ENCODE measurements at regions not wholly inside any gene's neighbourhood (a gene's known extent, or its start where the extent isn't known, plus 50 kb on each side); places are given as distances from the start of the nearest gene placed in this dataset.
"Not testable (repeated sequence)": the region's sequence is repeated elsewhere in the genome, so short reads cannot be mapped to it uniquely, and the experiment has no call there.

DNA sequence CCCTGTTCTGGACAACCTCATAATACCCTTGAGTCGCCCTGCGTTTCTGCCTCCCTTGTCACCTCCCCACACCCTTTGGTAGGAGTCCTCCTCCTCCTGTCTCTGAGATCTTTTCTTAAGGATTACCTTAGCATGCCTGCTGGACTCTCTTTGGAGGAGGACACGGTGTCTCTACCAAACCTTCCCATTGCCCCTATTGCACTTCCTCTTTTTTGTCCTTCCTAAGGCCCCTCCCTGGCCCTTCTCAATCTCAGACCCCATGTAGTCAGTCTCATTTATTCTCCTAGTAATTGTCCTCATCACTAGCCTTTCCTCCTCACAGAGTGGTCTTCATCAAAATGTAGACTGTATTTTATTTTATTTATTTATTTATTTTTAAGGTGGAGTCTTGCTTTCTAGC, 335.0 kb upstream of the SFRP2 start:
- Mint-ChIP-seq H3K36me3 (no peaks in the 10 kb centered on the region), H3K4me3 (no peak overlapping the region), H3K4me1 (peaks cover 0 to 2% (median 0%) of the 10 kb centered on the region in 4 donors), H3K27me3 (peaks cover 4 to 15% of the 10 kb centered on the region in 2 donors), H3K9me3 (peaks cover 0 to 5% (median 0%) of the 10 kb centered on the region in 8 donors), H3K27ac (no peak overlapping the region)
- Histone ChIP-seq H3K4me3 (ENCODE audit: low read length in 2 of 2) (no peak overlapping the region), H3K27ac (ENCODE audit: low read depth, low read length) (no peak overlapping the region), H3K27me3 (ENCODE audit: insufficient read depth, low read length) (no peaks in the 10 kb centered on the region), H3K36me3 (ENCODE audit: insufficient read depth, low read length) (no peaks in the 10 kb centered on the region), H3K9me3 (ENCODE audit: control insufficient read depth in 1 of 2, low read length in 2 of 2) (no peaks in the 10 kb centered on the region), H3K4me1 (ENCODE audit: insufficient read depth, low read length) (no peaks in the 10 kb centered on the region)
- POLR2A ChIA-PET (ENCODE audit: partially characterized antibody): no interaction called here
- no peak for DNase-seq
- CTCF ChIA-PET (ENCODE audit: partially characterized antibody): no interaction called here
- intact Hi-C loops (cut with micrococcal nuclease): no loop called here

DNA sequence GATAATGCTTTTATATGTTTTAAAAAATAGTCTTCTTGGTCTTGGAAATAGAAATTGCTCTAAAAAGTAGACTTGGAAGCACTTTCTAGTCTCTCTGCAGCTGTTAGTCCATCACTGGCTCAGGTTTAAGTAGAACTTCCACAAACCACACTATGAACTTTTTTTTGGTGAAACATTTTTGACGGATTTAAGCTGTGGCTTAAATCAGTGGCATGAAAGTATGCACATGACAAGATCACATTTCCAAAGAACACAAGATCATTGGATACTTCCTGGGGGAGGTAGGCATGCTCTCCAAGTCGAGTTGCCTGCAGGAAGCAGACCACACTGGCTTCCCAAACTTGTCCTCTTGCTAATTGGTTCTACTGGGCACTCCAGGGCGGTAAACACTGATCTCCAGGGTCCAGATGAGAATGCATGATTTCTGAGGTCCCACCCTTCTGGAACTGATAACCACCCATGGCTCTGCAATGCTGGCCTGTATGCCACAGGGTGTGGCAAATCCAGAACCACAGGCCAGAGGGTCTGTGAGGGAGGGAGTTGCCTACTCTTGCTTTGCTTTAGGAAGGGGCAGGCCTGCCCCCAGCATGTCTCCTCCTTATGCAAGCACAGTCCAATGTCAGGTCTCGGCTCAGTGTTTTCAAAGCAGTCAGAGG, 331.9 kb upstream of the SFRP2 start:
- ChIA-PET CTCF (ENCODE audit: partially characterized antibody) (no interaction called here), POLR2A (ENCODE audit: partially characterized antibody) (no interaction called here)
- Mint-ChIP-seq H3K27me3 (peaks cover 1 to 3% of the 10 kb centered on the region in 2 donors), H3K9me3 (peaks cover 0 to 2% (median 0%) of the 10 kb centered on the region in 8 donors), H3K36me3 (no peaks in the 10 kb centered on the region), H3K27ac (no peak overlapping the region), H3K4me3 (no peak overlapping the region), H3K4me1 (peaks cover 0 to 2% (median 0%) of the 10 kb centered on the region in 4 donors)
- Histone ChIP-seq H3K9me3 (ENCODE audit: control insufficient read depth in 1 of 2, low read length in 2 of 2) (no peaks in the 10 kb centered on the region), H3K36me3 (ENCODE audit: insufficient read depth, low read length) (no peaks in the 10 kb centered on the region), H3K27ac (ENCODE audit: low read depth, low read length) (no peak overlapping the region), H3K4me1 (ENCODE audit: insufficient read depth, low read length) (no peaks in the 10 kb centered on the region), H3K4me3 (ENCODE audit: low read length in 2 of 2) (no peak overlapping the region), H3K27me3 (ENCODE audit: insufficient read depth, low read length) (no peaks in the 10 kb centered on the region)
- intact Hi-C loops (cut with micrococcal nuclease): no loop called here
- DNase-seq: no peak

DNA sequence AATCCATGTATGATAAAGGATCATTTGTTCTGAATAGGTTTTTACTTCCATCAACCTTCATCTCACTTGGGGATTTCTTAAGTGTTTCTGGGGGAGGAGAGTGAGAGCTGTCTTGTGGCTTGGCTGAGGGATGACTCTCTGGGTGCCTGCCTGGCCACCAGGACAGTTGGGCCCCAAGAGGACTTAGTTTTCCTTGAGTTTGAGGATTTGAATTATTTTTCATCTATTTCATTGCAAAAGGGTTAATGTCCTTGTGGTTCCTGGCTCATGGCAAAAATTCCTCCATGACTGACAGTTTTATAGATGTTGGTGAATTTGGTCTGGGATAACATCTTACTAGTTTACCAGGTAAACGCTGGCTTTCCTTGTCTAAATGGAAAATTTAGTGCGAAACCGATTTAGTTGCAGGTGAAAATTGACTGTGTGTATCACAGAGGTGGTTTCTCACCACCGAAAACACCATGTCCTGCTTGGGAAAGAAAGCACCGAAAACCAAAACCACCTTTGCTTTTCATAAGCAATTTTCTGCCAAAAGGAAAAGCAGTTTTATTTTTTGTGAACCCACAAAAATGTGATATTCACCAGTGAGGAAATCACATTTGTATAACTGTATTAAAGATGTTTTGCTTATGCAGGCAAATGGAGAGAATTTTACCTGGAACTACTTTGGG, 331.3 kb upstream of the SFRP2 start:
- Histone ChIP-seq H3K27me3 (ENCODE audit: insufficient read depth, low read length) (no peaks in the 10 kb centered on the region), H3K36me3 (ENCODE audit: insufficient read depth, low read length) (no peaks in the 10 kb centered on the region), H3K4me3 (ENCODE audit: low read length in 2 of 2) (no peak overlapping the region), H3K27ac (ENCODE audit: low read depth, low read length) (no peak overlapping the region), H3K9me3 (ENCODE audit: control insufficient read depth in 1 of 2, low read length in 2 of 2) (no peaks in the 10 kb centered on the region), H3K4me1 (ENCODE audit: insufficient read depth, low read length) (no peaks in the 10 kb centered on the region)
- Mint-ChIP-seq H3K4me1 (peaks cover 0 to 2% (median 0%) of the 10 kb centered on the region in 4 donors), H3K4me3 (no peak overlapping the region), H3K27ac (no peak overlapping the region), H3K27me3 (peaks cover 1 to 2% of the 10 kb centered on the region in 2 donors), H3K36me3 (no peaks in the 10 kb centered on the region), H3K9me3 (no peaks in the 10 kb centered on the region)
- POLR2A ChIA-PET (ENCODE audit: partially characterized antibody): no interaction called here
- intact Hi-C loops (cut with micrococcal nuclease): no loop called here
- CTCF ChIA-PET (ENCODE audit: partially characterized antibody): no interaction called here
- DNase-seq: no peak

GRCh38 chr4:154119317-154119716, 330.4 kb upstream of the SFRP2 start:
- Mint-ChIP-seq H3K4me3 (no peak overlapping the region), H3K27ac (no peak overlapping the region), H3K27me3 (peaks cover 0 to 4% of the 10 kb centered on the region in 2 donors), H3K36me3 (no peaks in the 10 kb centered on the region), H3K4me1 (peaks cover 0 to 2% (median 0%) of the 10 kb centered on the region in 4 donors), H3K9me3 (peaks cover 0 to 2% (median 0%) of the 10 kb centered on the region in 8 donors)
- no peak overlapping the region for H3K27ac ChIP-seq (ENCODE audit: low read depth, low read length)
- no peaks in the 10 kb centered on the region for H3K27me3 ChIP-seq (ENCODE audit: insufficient read depth, low read length)
- no peaks in the 10 kb centered on the region for H3K9me3 ChIP-seq (ENCODE audit: control insufficient read depth in 1 of 2, low read length in 2 of 2)
- DNase-seq: no peak
- H3K4me3 ChIP-seq (ENCODE audit: low read length in 2 of 2): no peak overlapping the region
- no peaks in the 10 kb centered on the region for H3K4me1 ChIP-seq (ENCODE audit: insufficient read depth, low read length)
- ChIA-PET CTCF (ENCODE audit: partially characterized antibody) (no interaction called here), POLR2A (ENCODE audit: partially characterized antibody) (no interaction called here)
- intact Hi-C loops (cut with micrococcal nuclease): no loop called here
- no peaks in the 10 kb centered on the region for H3K36me3 ChIP-seq (ENCODE audit: insufficient read depth, low read length)

GRCh38 chr4:154117726-154118125, 328.8 kb upstream of the SFRP2 start:
- H3K27ac Mint-ChIP-seq; H3K36me3 ChIP-seq (ENCODE audit: insufficient read depth, low read length); CTCF ChIA-PET (ENCODE audit: partially characterized antibody); H3K27me3 Mint-ChIP-seq; H3K4me1 ChIP-seq (ENCODE audit: insufficient read depth, low read length); H3K36me3 Mint-ChIP-seq; H3K4me1 Mint-ChIP-seq; DNase-seq; intact Hi-C loops (cut with micrococcal nuclease); H3K9me3 ChIP-seq (ENCODE audit: control insufficient read depth in 1 of 2, low read length in 2 of 2); H3K27ac ChIP-seq (ENCODE audit: low read depth, low read length); H3K4me3 Mint-ChIP-seq; POLR2A ChIA-PET (ENCODE audit: partially characterized antibody); H3K4me3 ChIP-seq (ENCODE audit: low read length in 2 of 2); H3K27me3 ChIP-seq (ENCODE audit: insufficient read depth, low read length): not testable (repeated sequence)
- peaks cover 0 to 12% (median 2%) of the 10 kb centered on the region in 8 donors for H3K9me3 Mint-ChIP-seq

GRCh38 chr4:154107337-154107736, 318.5 kb upstream of the SFRP2 start:
- Mint-ChIP-seq H3K4me1 (no peaks in the 10 kb centered on the region), H3K4me3 (no peak overlapping the region), H3K27me3 (peaks cover 0 to 5% of the 10 kb centered on the region in 2 donors), H3K9me3 (peaks cover 4 to 19% (median 8%) of the 10 kb centered on the region in 8 donors), H3K27ac (no peak overlapping the region), H3K36me3 (no peaks in the 10 kb centered on the region)
- Histone ChIP-seq H3K36me3 (ENCODE audit: insufficient read depth, low read length) (no peaks in the 10 kb centered on the region), H3K27me3 (ENCODE audit: insufficient read depth, low read length) (no peaks in the 10 kb centered on the region), H3K4me3 (ENCODE audit: low read length in 2 of 2) (no peak overlapping the region), H3K9me3 (ENCODE audit: control insufficient read depth in 1 of 2, low read length in 2 of 2) (no peaks in the 10 kb centered on the region), H3K27ac (ENCODE audit: low read depth, low read length) (no peak overlapping the region), H3K4me1 (ENCODE audit: insufficient read depth, low read length) (no peaks in the 10 kb centered on the region)
- ChIA-PET CTCF (ENCODE audit: partially characterized antibody) (no interaction called here), POLR2A (ENCODE audit: partially characterized antibody) (no interaction called here)
- intact Hi-C loops (cut with micrococcal nuclease): no loop called here
- no peak for DNase-seq

GRCh38 chr4:154088741-154089140, 299.9 kb upstream of the SFRP2 start:
- H3K4me3 ChIP-seq (ENCODE audit: low read length in 2 of 2): no peak overlapping the region
- no peaks in the 10 kb centered on the region for H3K9me3 ChIP-seq (ENCODE audit: control insufficient read depth in 1 of 2, low read length in 2 of 2)
- intact Hi-C loops (cut with micrococcal nuclease): no loop called here
- DNase-seq: no peak
- Mint-ChIP-seq H3K4me1 (no peaks in the 10 kb centered on the region), H3K27ac (no peak overlapping the region), H3K36me3 (no peaks in the 10 kb centered on the region), H3K27me3 (peaks cover 0 to 4% of the 10 kb centered on the region in 2 donors), H3K9me3 (no peaks in the 10 kb centered on the region), H3K4me3 (no peak overlapping the region)
- H3K4me1 ChIP-seq (ENCODE audit: insufficient read depth, low read length): no peaks in the 10 kb centered on the region
- CTCF ChIA-PET (ENCODE audit: partially characterized antibody): no interaction called here
- POLR2A ChIA-PET (ENCODE audit: partially characterized antibody): no interaction called here
- H3K36me3 ChIP-seq (ENCODE audit: insufficient read depth, low read length): no peaks in the 10 kb centered on the region
- no peaks in the 10 kb centered on the region for H3K27me3 ChIP-seq (ENCODE audit: insufficient read depth, low read length)
- H3K27ac ChIP-seq (ENCODE audit: low read depth, low read length): no peak overlapping the region
